ENCODE measurements at regions not wholly inside any gene's neighbourhood (a gene's known extent, or its start where the extent isn't known, plus 50 kb on each side); places are given as distances from the start of the nearest gene placed in this dataset.

DNA sequence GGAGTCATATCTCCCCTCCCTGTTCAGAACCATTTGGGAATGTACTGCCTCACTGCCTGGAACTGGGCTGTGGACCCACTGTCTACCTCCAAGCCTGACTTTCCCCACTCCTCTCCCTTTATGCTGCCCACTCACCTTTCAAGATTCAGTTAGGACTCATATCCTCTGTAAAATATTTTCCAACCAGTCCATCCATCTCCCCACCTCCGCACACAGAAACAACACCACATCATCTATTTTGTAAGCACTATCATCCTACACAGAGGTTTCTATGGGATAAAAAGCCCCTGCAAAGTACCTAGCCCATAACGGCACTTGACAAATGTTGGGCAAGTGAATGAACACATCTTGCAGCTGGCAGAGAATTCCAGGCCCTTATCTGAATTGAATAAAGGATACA, 250.8 kb downstream of the ANAPC1 start:
- DNase-seq: no peak

DNA sequence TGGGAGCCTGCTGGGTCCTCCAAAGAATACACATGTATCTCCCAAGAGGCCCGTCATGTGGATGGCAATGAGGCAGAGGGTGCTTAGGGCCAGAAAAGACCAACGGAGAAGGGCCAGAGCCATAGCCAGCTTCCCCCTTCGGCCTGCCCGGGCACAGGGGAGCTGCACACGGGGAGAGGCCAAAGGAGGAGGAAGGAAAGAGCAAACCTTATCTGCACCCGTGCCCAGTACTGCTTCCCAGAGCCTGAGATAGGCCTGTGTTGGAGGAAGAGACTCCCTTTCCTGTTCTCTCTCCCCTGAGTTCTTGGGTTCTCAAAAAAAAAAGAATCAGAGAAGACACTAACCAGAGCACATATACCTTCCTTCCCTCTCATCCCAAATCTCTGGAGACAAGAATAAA, 250.3 kb downstream of the ANAPC1 start:
- no peak for DNase-seq

DNA sequence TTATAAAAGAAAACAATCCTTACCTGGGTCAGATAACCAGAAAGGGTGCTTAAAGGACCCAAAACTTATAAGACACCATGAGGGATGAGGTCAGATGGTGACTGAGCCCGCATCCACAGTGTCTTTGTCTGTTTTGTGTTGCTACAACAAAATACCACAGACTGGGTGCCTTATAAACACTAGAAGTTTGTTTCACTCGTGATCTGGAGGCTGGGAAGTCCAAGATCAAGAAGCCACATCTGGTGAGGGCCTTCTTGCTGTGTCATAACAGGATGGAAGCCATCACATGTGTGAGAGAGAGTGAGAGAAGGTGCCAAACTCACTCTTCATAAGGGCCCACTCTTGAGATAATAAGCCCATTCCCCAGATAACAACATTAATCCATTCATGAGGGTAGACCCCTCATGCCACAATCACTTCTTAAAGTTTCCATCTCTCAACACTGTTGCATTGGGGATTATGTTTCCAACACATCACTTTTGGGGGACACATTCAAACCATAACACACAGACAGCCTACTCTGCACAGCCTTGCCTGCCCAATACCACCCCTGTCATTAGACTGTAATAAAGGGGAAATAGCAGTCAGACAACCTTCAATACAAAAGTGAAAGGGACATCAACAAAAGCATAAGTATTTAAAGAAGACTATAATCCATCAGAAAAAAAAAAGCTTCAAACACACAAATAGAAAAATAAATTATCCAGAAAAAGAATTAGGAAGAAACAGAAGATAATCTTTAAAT, 249.8 kb downstream of the ANAPC1 start:
- DNase-seq: no peak

DNA sequence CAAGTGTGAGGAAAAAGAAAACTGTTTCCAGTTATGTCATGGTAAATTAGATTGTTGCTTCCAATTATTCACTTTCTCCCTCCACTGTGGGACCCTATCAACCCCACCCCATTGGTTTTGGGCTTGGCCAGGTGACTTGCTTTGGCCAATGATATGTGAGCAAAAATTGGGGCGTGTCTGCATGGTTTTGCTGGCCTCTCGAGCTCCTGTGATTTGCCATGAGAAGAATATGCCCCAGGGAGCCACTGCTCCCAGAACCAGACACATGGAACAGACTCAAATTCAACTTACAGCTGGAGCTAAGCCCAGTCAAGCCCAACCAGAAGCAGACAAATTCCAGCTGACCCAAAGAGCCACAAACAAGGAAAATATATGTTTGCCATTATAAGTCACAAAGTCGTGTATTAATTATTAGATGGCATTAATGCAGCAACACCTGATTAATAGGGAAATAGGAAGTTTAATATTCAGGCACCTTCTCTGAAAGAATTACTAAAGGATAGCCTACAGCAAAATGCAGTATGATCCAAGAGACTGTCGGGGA, 248.9 kb downstream of the ANAPC1 start:
- no peak for DNase-seq

- DNase-seq: no peak
These were observed 247.1 kb downstream of the ANAPC1 start for GRCh38 chr2:111636905-111637304.

DNA sequence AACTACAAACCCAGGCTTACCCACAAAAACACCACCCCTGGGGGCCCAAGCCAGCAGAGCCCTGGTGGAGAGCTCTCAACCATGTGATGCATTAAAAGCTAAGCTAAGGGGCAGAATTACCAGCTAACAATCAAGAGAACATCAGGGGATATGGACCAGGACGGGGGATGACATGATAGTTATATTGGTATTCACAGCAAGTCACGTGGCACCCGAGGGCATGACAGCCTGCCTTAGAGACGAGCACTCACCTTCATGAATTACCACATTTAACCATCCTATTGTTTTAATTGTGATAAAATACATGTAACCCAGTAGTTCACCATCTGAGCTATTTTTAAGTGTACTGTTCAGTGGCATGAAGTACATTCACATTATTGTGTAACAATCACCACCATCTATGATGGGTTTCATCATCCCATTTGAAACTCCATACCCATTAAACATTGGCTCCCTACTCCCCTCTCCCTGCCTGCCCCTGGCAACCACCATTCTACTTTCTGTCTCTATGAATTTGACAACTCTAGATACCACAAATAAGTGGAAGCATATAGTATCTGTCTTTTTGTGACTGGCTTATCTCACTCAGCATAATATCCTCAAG, 245.6 kb downstream of the ANAPC1 start:
- no peak for DNase-seq

DNA sequence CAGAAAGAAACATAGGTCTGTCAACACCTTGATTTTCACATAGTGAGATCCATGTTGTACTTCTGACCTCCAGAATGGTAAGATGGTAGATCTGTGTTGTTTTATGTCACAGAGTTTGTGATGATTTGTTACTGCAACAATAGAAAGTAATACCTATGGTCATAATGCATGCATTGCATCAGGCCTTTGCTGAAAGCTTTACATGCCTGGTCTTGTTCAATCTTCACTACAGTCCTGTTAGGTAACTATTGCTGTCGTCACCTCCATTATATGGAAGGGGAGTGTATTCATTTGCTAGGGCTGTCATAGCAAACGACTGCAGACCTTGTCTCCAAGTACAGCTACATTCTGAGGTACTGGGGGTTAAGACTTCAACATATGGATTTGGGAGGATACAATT, 243.5 kb downstream of the ANAPC1 start:
- DNase-seq: no peak

GRCh38 chr2:111642586-111643327, 241.2 kb downstream of the ANAPC1 start:
- no peak for DNase-seq

DNA sequence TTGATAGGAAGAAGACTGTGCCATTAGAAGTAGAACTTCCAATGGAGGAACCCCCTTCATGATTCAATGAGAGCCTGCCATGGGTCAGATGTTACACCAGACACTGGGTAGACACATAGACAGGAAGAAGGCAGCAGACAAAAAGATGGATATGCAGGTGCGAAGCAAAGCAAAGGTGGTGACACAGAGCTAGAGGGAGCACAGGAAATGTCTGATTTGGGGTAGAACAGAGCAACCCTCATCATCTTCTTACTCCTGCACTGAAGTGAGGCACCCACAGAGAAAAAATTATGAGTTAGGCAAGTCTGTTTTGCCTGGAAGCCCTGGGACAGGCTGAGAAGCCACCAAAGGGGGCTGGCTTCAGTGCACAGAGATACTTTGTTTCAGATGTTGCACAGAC, 240.2 kb downstream of the ANAPC1 start:
- DNase-seq: no peak

DNA sequence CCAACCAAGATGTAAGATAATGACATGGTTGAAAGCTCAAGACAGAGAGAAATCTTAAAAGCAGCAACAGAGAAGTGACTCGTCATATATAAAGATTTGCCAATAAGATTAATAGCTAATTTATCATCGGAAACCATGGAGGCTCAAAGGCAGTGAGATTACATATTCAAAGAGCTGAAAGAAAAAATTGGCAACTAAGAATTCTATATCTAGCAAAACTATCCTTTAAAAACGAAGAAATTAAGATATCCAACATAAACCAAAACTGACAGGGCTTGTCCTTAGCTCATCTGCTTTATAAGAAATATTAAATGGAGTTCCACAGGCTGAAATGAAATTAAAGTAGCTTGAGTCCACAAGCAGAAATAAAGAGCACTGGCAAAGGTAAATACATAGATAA, 236.6 kb downstream of the ANAPC1 start:
- DNase-seq: no peak

DNA sequence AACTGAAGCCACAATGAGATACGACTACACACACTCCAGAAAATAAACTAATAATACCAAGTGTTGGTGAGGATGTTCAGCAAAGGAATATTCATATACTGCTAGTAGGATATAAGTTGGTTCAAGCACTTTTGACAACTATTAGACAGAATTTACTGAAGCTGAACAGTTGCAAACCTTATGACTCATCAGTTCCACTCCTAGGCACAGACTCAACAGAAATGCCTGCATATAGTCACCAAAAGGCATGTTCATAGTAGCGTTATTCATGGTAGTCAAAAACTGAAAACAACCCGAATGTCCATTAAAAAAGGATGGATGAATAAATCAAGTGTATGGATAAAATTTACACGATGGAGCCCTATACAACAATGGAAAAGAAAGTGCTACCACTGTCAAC, 232.0 kb downstream of the ANAPC1 start:
- no peak for DNase-seq

GRCh38 chr2:111652681-111653080, 231.3 kb downstream of the ANAPC1 start:
- DNase-seq: no peak

GRCh38 chr2:111653103-111653624, 230.8 kb downstream of the ANAPC1 start:
- no peak for DNase-seq

DNA sequence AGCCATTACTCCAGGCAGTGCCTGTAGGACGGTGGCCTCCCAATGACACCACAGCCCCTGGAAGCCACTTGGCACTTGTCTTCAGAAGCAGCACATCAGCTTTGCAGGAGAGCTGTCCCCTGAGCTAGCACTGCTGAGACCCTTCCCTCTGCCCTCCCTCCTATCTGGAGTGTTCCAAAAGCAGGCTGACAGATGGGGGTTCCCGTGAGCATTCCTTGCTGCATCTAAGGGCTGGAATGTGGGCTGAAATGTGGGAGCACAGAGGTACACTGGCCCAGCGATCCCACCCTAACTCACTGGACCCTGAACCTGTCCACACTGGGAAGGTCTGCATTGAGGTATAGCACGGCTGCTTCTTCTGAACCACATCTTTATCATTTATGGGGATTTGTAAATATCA, 230.1 kb downstream of the ANAPC1 start:
- DNase-seq: no peak

DNA sequence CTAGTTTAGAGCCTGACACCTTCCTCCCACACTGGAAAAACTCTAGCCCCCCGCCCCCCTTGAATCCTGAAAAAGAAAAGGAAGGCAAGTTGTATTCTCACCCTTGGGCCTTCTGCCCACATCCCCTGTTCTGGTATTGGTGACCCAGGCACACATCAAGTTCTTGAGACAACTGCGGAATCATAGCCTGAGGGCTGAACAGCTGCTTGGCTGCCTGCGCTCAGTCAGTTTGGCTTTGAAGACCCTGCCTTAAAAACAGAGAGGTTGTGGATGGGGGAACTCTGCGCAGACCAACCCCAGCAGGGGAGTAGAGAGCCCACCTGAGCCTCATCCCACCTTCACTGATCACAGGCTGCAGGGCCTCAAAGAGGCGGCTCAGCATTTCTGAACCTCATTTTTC, 229.2 kb downstream of the ANAPC1 start:
- no peak for DNase-seq

GRCh38 chr2:111656436-111656835, 227.6 kb downstream of the ANAPC1 start:
- no peak for DNase-seq

DNA sequence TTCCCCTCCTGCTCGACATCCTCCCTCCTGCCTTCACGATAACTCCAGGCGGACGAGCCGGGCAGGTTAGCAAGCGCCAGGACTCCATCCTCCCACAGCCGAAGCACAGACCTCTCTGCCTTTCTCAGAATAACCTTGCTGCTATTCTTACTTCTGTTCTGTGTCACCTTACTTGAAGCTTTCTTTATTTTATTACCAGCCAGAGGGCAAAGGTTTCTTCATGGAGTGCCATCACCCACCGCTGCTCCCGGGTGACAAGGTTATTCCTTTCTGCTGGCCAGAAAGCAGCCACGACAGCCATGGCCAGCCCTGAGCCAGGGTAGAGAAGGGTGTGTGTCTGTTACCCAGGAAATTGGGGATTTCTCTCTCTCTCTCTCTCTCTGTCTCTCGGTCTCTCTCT, 227.1 kb downstream of the ANAPC1 start:
- no peak for DNase-seq

DNA sequence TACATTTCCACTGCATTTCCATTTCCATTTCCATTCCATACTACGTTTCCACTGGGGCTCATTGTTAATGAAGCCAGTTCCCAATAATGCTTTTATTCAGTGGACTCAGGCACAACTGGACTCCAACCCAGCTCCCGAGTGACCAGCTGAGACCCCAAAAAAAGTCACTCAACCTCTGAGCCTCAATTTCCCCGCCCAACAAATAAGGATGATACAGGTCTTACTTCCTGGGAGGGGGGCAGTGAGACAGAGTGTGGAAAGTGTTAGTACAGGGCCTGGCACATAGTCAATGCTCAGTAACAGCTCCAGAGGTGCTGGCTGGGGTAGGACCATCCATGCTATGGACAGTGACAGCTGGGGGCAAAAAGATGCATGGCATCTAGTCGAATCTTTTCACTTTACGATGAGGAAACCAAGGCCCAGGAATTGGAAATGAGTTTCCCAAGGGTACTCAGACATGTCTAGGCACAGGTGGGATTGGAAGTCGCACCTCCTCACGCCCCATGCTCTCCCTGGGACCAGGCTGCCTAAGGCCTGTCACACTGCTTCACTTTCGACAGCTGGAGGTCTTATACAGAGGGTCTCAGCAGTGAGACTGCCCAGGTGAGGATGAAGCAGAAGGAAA, 226.5 kb downstream of the ANAPC1 start:
- no peak for DNase-seq

DNA sequence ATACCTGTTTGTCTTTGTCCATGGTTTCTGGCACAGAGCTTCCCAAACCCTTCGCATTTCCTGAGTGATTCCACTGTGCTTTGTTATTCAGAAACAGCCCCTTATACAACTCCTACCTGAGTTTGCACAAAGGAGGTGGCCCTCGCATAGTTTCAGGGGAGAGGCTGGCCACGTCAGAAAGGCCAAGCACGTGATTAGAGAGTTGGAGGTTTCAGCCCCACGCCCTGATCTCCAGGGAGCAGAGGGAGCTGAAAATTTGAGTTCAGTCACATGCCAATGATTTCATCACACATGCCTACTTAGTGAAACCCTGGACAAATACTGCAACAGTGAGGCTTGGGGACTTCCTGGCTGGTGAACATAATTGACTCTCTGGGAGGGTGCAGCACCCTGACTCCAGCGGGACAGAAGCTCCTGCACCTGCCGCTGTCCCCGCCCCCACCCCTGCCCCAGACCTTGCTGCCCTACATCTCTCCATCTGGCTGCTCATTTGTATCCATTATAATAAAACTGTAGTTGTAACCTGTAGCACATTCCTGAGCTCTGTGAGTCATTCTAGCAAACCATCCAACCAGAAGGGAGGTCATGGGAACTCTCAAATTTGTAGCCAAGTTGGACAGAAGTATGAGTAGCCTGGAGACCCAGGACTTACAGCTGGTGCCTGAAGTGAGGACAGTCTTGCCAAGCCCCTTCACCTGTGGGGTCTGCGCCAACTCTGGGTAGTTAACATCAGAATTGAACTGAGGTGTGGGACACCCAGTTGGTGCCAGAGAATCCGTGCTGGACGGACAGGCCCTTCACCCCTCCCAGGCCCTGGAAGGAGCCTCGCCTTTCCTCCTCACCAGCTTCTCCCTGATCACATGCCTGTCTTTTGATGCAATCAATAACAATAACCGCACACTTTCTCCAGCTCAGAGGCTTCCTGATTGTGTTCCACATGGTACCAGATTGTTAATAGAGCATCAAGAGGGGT, 224.3 kb downstream of the ANAPC1 start:
- DNase-seq: peak; percentile 9

- no peak for DNase-seq
These were observed 223.2 kb downstream of the ANAPC1 start for GRCh38 chr2:111660811-111661210.

- DNase-seq: no peak
These were observed 222.6 kb downstream of the ANAPC1 start for GRCh38 chr2:111661286-111661940.
